ENCODE measurements at regions not wholly inside any gene's neighbourhood (a gene's known extent, or its start where the extent isn't known, plus 50 kb on each side); places are given as distances from the start of the nearest gene placed in this dataset.

- Histone ChIP-seq H3K79me2 (ENCODE audit: control insufficient read depth, low read length) (no peaks in the 10 kb centered on the region), H3K9me2 (replicated peaks; ENCODE audit: control insufficient read depth, low read length) (no peaks in the 10 kb centered on the region), H3K27me3 (ENCODE audit: control insufficient read depth, low read length) (no peaks in the 10 kb centered on the region), H3K27ac (ENCODE audit: low read depth, low read length) (no peak overlapping the region), H3K4me2 (ENCODE audit: low read length) (no peak overlapping the region), H3K4me1 (ENCODE audit: control insufficient read depth, low read length) (no peaks in the 10 kb centered on the region), H3K9me3 (ENCODE audit: control insufficient read depth, insufficient read depth, low read length) (no peaks in the 10 kb centered on the region), H3F3A (ENCODE audit: control insufficient read depth, insufficient read depth) (no peaks in the 10 kb centered on the region), H3K36me3 (ENCODE audit: control insufficient read depth, low read length) (no peaks in the 10 kb centered on the region), H4K20me1 (ENCODE audit: control insufficient read depth, insufficient read depth, low read depth, low read length) (no peaks in the 10 kb centered on the region), H3K4me3 (ENCODE audit: low read length) (no peak overlapping the region)
- no peak for TF ChIP-seq CTCF (IDR thresholded peaks at IDR 0.05; ENCODE audit: low read depth, low read length, poor library complexity, severe bottlenecking)
- TF ChIP-seq EZH2phosphoT487 (IDR thresholded peaks at IDR 0.05; ENCODE audit: borderline replicate concordance, low read length) = no peak
These were observed 1684.2 kb upstream of the SLC10A2 start for GRCh38 chr13:104750377-104750776.

- H3K36me3 ChIP-seq (ENCODE audit: control insufficient read depth, low read length) = no peaks in the 10 kb centered on the region
- H3F3A ChIP-seq (ENCODE audit: control insufficient read depth, insufficient read depth) = no peaks in the 10 kb centered on the region
- H3K4me2 ChIP-seq (ENCODE audit: low read length) = no peak overlapping the region
- H4K20me1 ChIP-seq (ENCODE audit: control insufficient read depth, insufficient read depth, low read depth, low read length) = no peaks in the 10 kb centered on the region
- H3K79me2 ChIP-seq (ENCODE audit: control insufficient read depth, low read length) = no peaks in the 10 kb centered on the region
- no peak overlapping the region for H3K4me3 ChIP-seq (ENCODE audit: low read length)
- H3K27ac ChIP-seq (ENCODE audit: low read depth, low read length) = no peak overlapping the region
- no peak for TF ChIP-seq EZH2phosphoT487 (IDR thresholded peaks at IDR 0.05; ENCODE audit: borderline replicate concordance, low read length)
- TF ChIP-seq CTCF (IDR thresholded peaks at IDR 0.05; ENCODE audit: low read depth, low read length, poor library complexity, severe bottlenecking) = no peak
- H3K4me1 ChIP-seq (ENCODE audit: control insufficient read depth, low read length) = no peaks in the 10 kb centered on the region
- H3K27me3 ChIP-seq (ENCODE audit: control insufficient read depth, low read length) = no peaks in the 10 kb centered on the region
- no peaks in the 10 kb centered on the region for H3K9me3 ChIP-seq (ENCODE audit: control insufficient read depth, insufficient read depth, low read length)
- no peaks in the 10 kb centered on the region for H3K9me2 ChIP-seq (replicated peaks; ENCODE audit: control insufficient read depth, low read length)
These were observed 1674.5 kb upstream of the SLC10A2 start for GRCh38 chr13:104740641-104741222.

- Histone ChIP-seq H3K4me3 (ENCODE audit: low read length) (no peak overlapping the region), H3K4me2 (ENCODE audit: low read length) (no peak overlapping the region), H3K79me2 (ENCODE audit: control insufficient read depth, low read length) (no peaks in the 10 kb centered on the region), H3F3A (ENCODE audit: control insufficient read depth, insufficient read depth) (no peaks in the 10 kb centered on the region), H3K4me1 (ENCODE audit: control insufficient read depth, low read length) (no peaks in the 10 kb centered on the region), H3K36me3 (ENCODE audit: control insufficient read depth, low read length) (no peaks in the 10 kb centered on the region), H3K9me2 (replicated peaks; ENCODE audit: control insufficient read depth, low read length) (no peaks in the 10 kb centered on the region), H3K27me3 (ENCODE audit: control insufficient read depth, low read length) (no peaks in the 10 kb centered on the region), H3K9me3 (ENCODE audit: control insufficient read depth, insufficient read depth, low read length) (no peaks in the 10 kb centered on the region), H4K20me1 (ENCODE audit: control insufficient read depth, insufficient read depth, low read depth, low read length) (no peaks in the 10 kb centered on the region), H3K27ac (ENCODE audit: low read depth, low read length) (no peak overlapping the region)
- TF ChIP-seq EZH2phosphoT487 (IDR thresholded peaks at IDR 0.05; ENCODE audit: borderline replicate concordance, low read length) (no peak), CTCF (IDR thresholded peaks at IDR 0.05; ENCODE audit: low read depth, low read length, poor library complexity, severe bottlenecking) (no peak)
These were observed 1671.5 kb upstream of the SLC10A2 start for GRCh38 chr13:104737713-104738112.
